BJ (cell line): ENCODE measurements at regions not wholly inside any gene's neighbourhood (a gene's known extent, or its start where the extent isn't known, plus 50 kb on each side); places are given as distances from the start of the nearest gene placed in this dataset.

Experiments
- CTCF ChIA-PET: fragments of 350-600 bp; formaldehyde crosslinking; extraction: SDS; loops from one replicate; lab custom pipeline; 2021; ENCODE audit warnings: antibody characterized with exemption, inconsistent platforms; lab: Yijun Ruan, JAX
- POLR2A ChIA-PET: fragments of 300-600 bp; sonication (Branson Sonifier 250); formaldehyde crosslinking; extraction: SDS; loops from one replicate; lab custom pipeline; 2021; ENCODE audit warnings: antibody characterized with exemption; lab: Charles Lee
- DNase-seq: peaks from one replicate; pipeline ENCODE4 v3.0.0-alpha.2; 2011; ENCODE audit warnings: low read depth
- H3K27me3 ChIP-seq: 2 replicates; pipeline ENCODE4 v1.6.0; 2011; ENCODE audit warnings: low read length; ENCODE audit not compliant: control insufficient read depth, insufficient read depth
- H3K36me3 ChIP-seq: 2 replicates; pipeline ENCODE4 v1.5.1; 2011; ENCODE audit warnings: low read length; ENCODE audit not compliant: control insufficient read depth, insufficient read depth
- H3K4me3 ChIP-seq: 2 replicates; pipeline ENCODE4 v1.5.1; 2011; ENCODE audit warnings: low read depth, mild to moderate bottlenecking, control low read depth, low read length
- TF ChIP-seq, protein P1 (sequence below): IDR thresholded peaks from 2 replicates; pipeline ENCODE4 v1.5.1; 2011; ENCODE audit warnings: low read depth, mild to moderate bottlenecking, control low read depth, inconsistent platforms, low read length, moderate library complexity; ENCODE audit not compliant: insufficient read depth

DNA sequence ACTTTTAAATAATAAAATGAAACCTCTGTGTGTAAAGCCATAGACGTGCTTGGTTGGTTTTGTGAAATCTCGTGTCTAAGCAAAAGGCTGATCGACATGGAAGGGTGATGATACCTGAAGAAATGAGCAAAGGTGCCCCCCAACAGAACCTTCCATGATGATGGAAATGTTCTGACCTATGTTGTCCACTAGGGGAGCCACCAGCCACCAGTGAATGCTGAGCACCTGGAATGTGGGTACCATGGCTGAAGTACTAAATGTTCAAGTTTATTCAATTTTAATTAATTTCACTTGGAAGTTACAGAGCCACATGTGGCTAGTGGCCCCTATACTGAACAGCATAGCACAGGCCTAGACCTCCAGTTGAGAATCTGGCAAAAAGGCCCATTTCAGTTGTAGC, 158.8 kb downstream of the POLR2M start:
- ChIA-PET CTCF (interaction anchor here (0.6 to 12.8 kb wide), 17 partner anchors 9 to 317 kb away, joined by 3 to 230 read pairs (median 4); partner anchors contain the start of gene ALDH1A2), POLR2A (no interaction called here)
- TF ChIP-seq, protein P1, sequence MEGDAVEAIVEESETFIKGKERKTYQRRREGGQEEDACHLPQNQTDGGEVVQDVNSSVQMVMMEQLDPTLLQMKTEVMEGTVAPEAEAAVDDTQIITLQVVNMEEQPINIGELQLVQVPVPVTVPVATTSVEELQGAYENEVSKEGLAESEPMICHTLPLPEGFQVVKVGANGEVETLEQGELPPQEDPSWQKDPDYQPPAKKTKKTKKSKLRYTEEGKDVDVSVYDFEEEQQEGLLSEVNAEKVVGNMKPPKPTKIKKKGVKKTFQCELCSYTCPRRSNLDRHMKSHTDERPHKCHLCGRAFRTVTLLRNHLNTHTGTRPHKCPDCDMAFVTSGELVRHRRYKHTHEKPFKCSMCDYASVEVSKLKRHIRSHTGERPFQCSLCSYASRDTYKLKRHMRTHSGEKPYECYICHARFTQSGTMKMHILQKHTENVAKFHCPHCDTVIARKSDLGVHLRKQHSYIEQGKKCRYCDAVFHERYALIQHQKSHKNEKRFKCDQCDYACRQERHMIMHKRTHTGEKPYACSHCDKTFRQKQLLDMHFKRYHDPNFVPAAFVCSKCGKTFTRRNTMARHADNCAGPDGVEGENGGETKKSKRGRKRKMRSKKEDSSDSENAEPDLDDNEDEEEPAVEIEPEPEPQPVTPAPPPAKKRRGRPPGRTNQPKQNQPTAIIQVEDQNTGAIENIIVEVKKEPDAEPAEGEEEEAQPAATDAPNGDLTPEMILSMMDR: peak; percentile 56
- no peaks in the 10 kb centered on the region for H3K36me3 ChIP-seq
- no peak for DNase-seq
- no peak overlapping the region for H3K4me3 ChIP-seq
- H3K27me3 ChIP-seq: no peaks in the 10 kb centered on the region

DNA sequence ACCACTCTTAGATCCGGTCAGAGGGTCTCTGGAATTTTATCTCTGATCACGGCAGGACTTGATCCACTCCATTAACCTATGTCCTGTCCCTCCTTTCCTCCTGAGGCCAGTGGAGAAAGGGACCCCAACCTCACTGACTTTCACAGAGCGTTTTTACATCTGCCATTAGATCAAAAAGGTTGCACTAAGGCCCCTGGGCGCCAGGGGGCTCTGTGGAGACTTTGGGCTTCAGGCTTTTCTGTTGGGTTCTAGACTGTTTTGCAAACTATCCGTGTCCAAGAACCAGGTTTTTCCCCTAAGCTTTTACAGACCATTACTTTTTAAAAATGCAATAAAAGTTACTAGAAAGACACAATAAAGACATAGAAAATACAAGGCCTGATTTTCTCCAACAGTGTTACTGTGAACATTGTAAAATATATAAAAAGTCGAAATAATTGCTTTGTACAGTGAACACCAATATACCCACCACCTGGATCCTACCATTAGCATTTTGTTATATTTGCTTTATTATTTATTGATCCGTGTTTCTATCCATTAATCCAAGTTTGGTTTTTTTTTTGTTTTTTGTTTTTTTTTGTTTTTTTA, 159.7 kb downstream of the POLR2M start:
- Histone ChIP-seq H3K4me3 (no peak overlapping the region), H3K27me3 (no peaks in the 10 kb centered on the region), H3K36me3 (no peaks in the 10 kb centered on the region)
- no peak for DNase-seq
- POLR2A ChIA-PET: no interaction called here
- CTCF ChIA-PET: interaction anchor here (0.6 to 12.8 kb wide), 19 partner anchors 8 to 316 kb away, joined by 3 to 230 read pairs (median 4); partner anchors contain the start of gene ALDH1A2
- TF ChIP-seq, protein P1: peak; percentile 84

DNA sequence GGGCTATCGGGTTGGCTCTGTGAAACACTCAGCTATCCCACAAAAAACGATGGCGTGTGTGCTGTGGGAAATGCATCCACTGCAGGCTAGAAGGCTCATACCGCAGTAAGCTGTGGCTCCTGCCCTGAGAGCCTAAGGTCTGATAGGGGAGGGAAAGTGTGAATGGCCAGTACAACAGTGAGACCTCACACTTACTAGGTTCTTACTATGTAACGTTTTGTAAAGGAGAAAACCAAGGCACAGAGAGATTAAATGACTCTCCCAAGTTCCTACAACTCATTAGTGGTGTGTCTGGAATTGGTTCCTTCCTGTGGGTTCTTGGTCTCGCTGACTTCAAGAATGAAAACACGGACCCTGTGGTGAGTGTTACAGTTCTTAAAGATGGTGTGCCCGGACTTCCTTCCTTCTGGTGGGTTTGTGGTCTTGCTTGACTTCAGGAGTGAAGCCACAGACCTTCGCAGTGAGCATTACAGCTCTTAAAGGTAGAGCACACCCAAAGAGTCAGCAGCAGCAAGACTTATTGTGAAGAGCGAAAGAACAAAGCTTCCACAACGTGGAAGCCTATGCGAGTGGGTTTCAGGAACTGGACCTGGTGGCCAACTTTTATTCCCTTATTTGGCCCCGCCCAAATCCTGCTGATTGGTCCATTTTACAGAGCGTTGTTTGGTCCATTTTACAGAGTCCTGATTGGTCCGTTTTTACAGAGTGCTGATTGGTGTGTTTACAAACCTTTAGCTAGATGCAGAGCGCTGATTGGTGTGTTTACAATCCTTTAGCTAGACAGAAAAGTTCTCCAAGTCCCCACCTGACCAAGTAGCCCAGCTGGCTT, 161.7 kb downstream of the POLR2M start:
- CTCF ChIA-PET: interaction anchor here (0.7 to 2.0 kb wide), 3 partner anchors 199 to 315 kb away, joined by 3 to 13 read pairs (median 5); no protein-coding TSS in a partner anchor
- POLR2A ChIA-PET: no interaction called here
- TF ChIP-seq, protein P1: no peak

DNA sequence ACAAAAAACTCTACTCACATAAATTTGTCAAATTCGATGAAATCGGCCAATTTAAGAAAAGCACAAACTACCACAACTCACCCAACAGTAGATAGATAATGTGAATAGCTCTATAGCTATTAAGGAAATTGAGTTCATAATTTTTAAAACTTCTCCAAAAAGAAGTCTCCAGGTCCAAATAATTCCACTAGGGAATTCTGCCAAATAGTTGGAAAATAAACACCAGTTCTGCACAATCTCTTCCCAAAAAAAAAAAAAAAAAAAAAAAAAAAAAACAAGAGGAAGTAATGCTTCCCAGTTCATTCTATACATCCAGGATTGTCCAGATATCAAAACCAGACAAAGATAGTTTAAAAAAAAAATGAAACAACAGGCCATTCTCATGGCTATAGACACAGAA, 164.2 kb downstream of the POLR2M start:
- Histone ChIP-seq H3K27me3 (no peaks in the 10 kb centered on the region), H3K36me3 (no peaks in the 10 kb centered on the region), H3K4me3 (no peak overlapping the region)
- no peak for DNase-seq
- CTCF ChIA-PET: interaction anchor here (1.6 to 1.8 kb wide), 2 partner anchors 11 to 200 kb away, joined by 4 to 7 read pairs; no protein-coding TSS in a partner anchor
- POLR2A ChIA-PET: no interaction called here
- TF ChIP-seq, protein P1: no peak

More for the DNA sequence above, 161.7 kb downstream of the POLR2M start:
- Histone ChIP-seq H3K4me3 (no peak overlapping the region), H3K36me3 (no peaks in the 10 kb centered on the region), H3K27me3 (no peaks in the 10 kb centered on the region)
- no peak for DNase-seq

DNA sequence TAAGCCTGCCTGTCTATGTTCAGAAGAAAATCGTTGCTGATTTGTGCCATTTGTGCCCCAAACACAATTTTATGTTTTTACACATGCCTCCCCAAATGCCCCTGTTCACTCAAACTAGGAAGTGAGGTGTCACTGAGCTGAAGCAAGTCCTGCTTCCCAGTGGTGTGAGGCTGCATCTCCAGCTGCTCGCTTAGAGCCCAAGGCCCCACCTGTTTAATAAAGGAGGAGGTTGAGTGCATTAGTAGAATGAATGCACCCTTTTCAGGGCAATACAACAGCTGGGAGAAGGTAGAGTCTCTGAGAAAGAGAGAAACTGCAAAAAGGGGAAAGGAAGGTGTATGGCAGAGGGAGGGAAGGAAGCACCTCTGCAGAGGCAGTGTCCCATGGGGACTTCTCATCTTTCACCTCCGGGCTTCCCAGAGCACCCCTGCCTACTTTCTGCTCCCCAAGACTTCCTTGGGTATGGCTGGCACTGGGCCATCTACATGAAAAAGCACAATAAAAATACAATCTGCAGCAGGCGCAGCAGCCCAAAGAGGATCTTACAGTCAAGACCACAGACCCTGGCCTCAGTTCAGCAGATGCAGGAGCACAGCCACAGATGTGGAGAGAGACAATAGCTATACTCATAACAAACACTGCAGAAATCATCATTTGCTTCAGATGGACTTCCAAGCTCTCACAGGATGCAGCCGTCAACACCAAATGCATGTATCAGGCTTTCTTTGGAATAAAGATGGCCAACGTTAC, 165.9 kb downstream of the POLR2M start:
- no peaks in the 10 kb centered on the region for H3K36me3 ChIP-seq
- TF ChIP-seq, protein P1: no peak
- H3K4me3 ChIP-seq: no peak overlapping the region
- no peak for DNase-seq
- ChIA-PET POLR2A (no interaction called here), CTCF (interaction anchor here (0.6 to 3.4 kb wide), 9 partner anchors 9 to 312 kb away, joined by 3 to 11 read pairs (median 4); no protein-coding TSS in a partner anchor)
- H3K27me3 ChIP-seq: no peaks in the 10 kb centered on the region
